H1 (cell line): ENCODE measurements at regions not wholly inside any gene's neighbourhood (a gene's known extent, or its start where the extent isn't known, plus 50 kb on each side); places are given as distances from the start of the nearest gene placed in this dataset.
A peak's percentile ranks its signal among the peaks of the same experiment; 100 is the strongest.

Source experiments
- CTCF ChIA-PET: fragments of 300-600 bp; sonication (Branson Sonifier 250); formaldehyde crosslinking; loops from one replicate; lab custom pipeline; 2021; ENCODE audit not compliant: partially characterized antibody; lab: Charles Lee
- POLR2A ChIA-PET: fragments of 300-600 bp; sonication (Branson Sonifier 250); formaldehyde crosslinking; loops from one replicate; lab custom pipeline; 2021; ENCODE audit warnings: inconsistent platforms; ENCODE audit not compliant: partially characterized antibody; lab: Charles Lee
- DNase-seq, 2 experiments: peaks; one replicate each; pipeline versions ENCODE4 v3.0.0 to v3.0.0-alpha.2; 2010 to 2022; ENCODE audit warnings: low spot score in 2 of 2, low read depth in 1 of 2, mixed read lengths in 1 of 2
- FAIRE-seq: peaks from 2 replicates; lab custom pipeline; 2011; peaks lifted over from hg19 to GRCh38; lab: Jason Lieb, UNC
- H2AFZ ChIP-seq: 2 replicates; pipeline ENCODE4 v1.8.1; 2012; ENCODE audit warnings: low read length, inconsistent platforms
- H2AK5ac ChIP-seq: 2 replicates; pipeline ENCODE4 v1.6.1; 2013; ENCODE audit warnings: low read depth, low read length
- H2BK120ac ChIP-seq: replicated peaks from 2 replicates; pipeline ENCODE3; 2013; ENCODE audit warnings: low read depth, low read length, inconsistent platforms
- H2BK12ac ChIP-seq: 2 replicates; pipeline ENCODE4 v1.6.1; 2013; ENCODE audit warnings: low read depth, low read length
- H2BK15ac ChIP-seq: 2 replicates; pipeline ENCODE4 v1.6.1; 2013; ENCODE audit warnings: low read length
- H2BK20ac ChIP-seq: 2 replicates; pipeline ENCODE4 v1.6.1; 2013; ENCODE audit warnings: low read length
- H2BK5ac ChIP-seq: 2 replicates; pipeline ENCODE4 v1.6.1; 2013; ENCODE audit warnings: low read depth, low read length
- H3K14ac ChIP-seq: 2 replicates; pipeline ENCODE4 v1.6.1; 2013; ENCODE audit warnings: inconsistent platforms; ENCODE audit not compliant: insufficient read length
- H3K18ac ChIP-seq: 2 replicates; pipeline ENCODE4 v1.6.1; 2013; ENCODE audit warnings: low read length; ENCODE audit errors: extremely low read depth
- H3K23ac ChIP-seq: 2 replicates; pipeline ENCODE4 v1.6.1; 2013; ENCODE audit warnings: inconsistent platforms; ENCODE audit not compliant: insufficient read length
- H3K23me2 ChIP-seq: 2 replicates; pipeline ENCODE4 v1.6.1; 2013; ENCODE audit warnings: low read depth, low read length
- H3K27ac ChIP-seq: 2 replicates; pipeline ENCODE4 v1.6.1; 2011; ENCODE audit warnings: low read depth, low read length, inconsistent platforms
- H3K27me3 ChIP-seq, 4 experiments: replicated peaks in 1 of 4; 1 replicate in 1 of 4; 2 replicates in 3 of 4; pipeline versions ENCODE4 v1.6.1 to v1.8.1; 2011 to 2013; ENCODE audit warnings: low read length in 3 of 4, mild to moderate bottlenecking in 3 of 4, inconsistent platforms in 2 of 4, mixed read lengths in 2 of 4, moderate library complexity in 1 of 4; ENCODE audit not compliant: control insufficient read depth in 3 of 4, insufficient read depth in 3 of 4; ENCODE audit errors: extremely low read depth in 1 of 4
- H3K36me3 ChIP-seq, 4 experiments: 2 replicates each; pipeline versions ENCODE4 v1.6.1 to v1.8.1; 2011 to 2013; ENCODE audit warnings: mild to moderate bottlenecking in 4 of 4, low read length in 3 of 4, moderate library complexity in 2 of 4, control low read depth in 1 of 4, inconsistent platforms in 1 of 4; ENCODE audit not compliant: insufficient read depth in 4 of 4, control insufficient read depth in 2 of 4
- H3K4ac ChIP-seq: replicated peaks from 2 replicates; pipeline ENCODE3; 2013; ENCODE audit warnings: low read length, low read depth, mixed read lengths, inconsistent platforms; ENCODE audit not compliant: insufficient read length
- H3K4me1 ChIP-seq, 4 experiments: replicated peaks in 1 of 4; 1 replicate in 1 of 4; 2 replicates in 3 of 4; pipeline versions ENCODE4 v1.6.1 to v1.8.1; 2011 to 2013; ENCODE audit warnings: low read length in 3 of 4, inconsistent platforms in 2 of 4, mixed read lengths in 1 of 4; ENCODE audit not compliant: insufficient read depth in 4 of 4, control insufficient read depth in 3 of 4
- H3K4me2 ChIP-seq, 2 experiments: 2 replicates each; pipeline versions ENCODE4 v1.6.1 to v1.8.1; 2011 to 2013; ENCODE audit warnings: low read depth in 2 of 2, low read length in 2 of 2, control low read depth in 1 of 2, inconsistent platforms in 1 of 2, mild to moderate bottlenecking in 1 of 2; ENCODE audit not compliant: insufficient read depth in 1 of 2
- H3K4me3 ChIP-seq, 4 experiments: fragments of 200-600, 300-600 bp in 1 of 4; sonication (generic), shearing (Covaris generic), sonication (Bioruptor Twin) in 1 of 4; 2 replicates each; pipeline versions ENCODE4 v1.5.1 to v1.8.1; 2011 to 2016; ENCODE audit warnings: low read length in 4 of 4, low read depth in 3 of 4, control low read depth in 2 of 4, inconsistent platforms in 2 of 4, mild to moderate bottlenecking in 2 of 4, mixed read lengths in 1 of 4, moderate library complexity in 1 of 4; ENCODE audit not compliant: insufficient read depth in 2 of 4; ENCODE audit errors: extremely low read depth in 1 of 4
- H3K56ac ChIP-seq: replicated peaks from 2 replicates; pipeline ENCODE3; 2013; ENCODE audit warnings: low read depth, mild to moderate bottlenecking, mixed read lengths, low read length, inconsistent platforms; ENCODE audit not compliant: insufficient read length
- H3K79me1 ChIP-seq: 2 replicates; pipeline ENCODE4 v1.6.1; 2013; ENCODE audit warnings: low read depth, low read length, control low read depth
- H3K79me2 ChIP-seq, 2 experiments: 2 replicates each; pipeline versions ENCODE4 v1.6.1 to v1.8.1; 2012 to 2013; ENCODE audit warnings: low read length in 2 of 2, mild to moderate bottlenecking in 2 of 2, inconsistent platforms in 1 of 2; ENCODE audit not compliant: insufficient read depth in 2 of 2, control insufficient read depth in 1 of 2
- H3K9ac ChIP-seq, 4 experiments: replicated peaks in 1 of 4; 1 replicate in 1 of 4; 2 replicates in 3 of 4; pipeline versions ENCODE4 v1.6.1 to v1.8.1; 2011 to 2013; ENCODE audit warnings: low read depth in 3 of 4, low read length in 3 of 4, control low read depth in 2 of 4, mild to moderate bottlenecking in 2 of 4, moderate library complexity in 2 of 4, inconsistent platforms in 1 of 4; ENCODE audit errors: extremely low read depth in 1 of 4
- H3K9me3 ChIP-seq, 2 experiments: 2 replicates each; pipeline versions ENCODE4 v1.6.1 to v1.8.1; 2012 to 2013; ENCODE audit warnings: mild to moderate bottlenecking in 2 of 2, moderate library complexity in 2 of 2, control low read depth in 1 of 2, inconsistent platforms in 1 of 2, low read depth in 1 of 2, low read length in 1 of 2, mixed read lengths in 1 of 2; ENCODE audit not compliant: insufficient read depth in 2 of 2
- H4K20me1 ChIP-seq, 2 experiments: replicated peaks in 1 of 2; 2 replicates each; pipeline versions ENCODE3 to v1.8.1; 2011 to 2013; ENCODE audit warnings: inconsistent platforms in 2 of 2, low read length in 2 of 2, mild to moderate bottlenecking in 1 of 2; ENCODE audit not compliant: insufficient read depth in 2 of 2, control insufficient read depth in 1 of 2
- H4K5ac ChIP-seq: 2 replicates; pipeline ENCODE4 v1.6.1; 2013; ENCODE audit warnings: low read length, low read depth, mixed read lengths, inconsistent platforms; ENCODE audit not compliant: insufficient read length
- H4K8ac ChIP-seq: 2 replicates; pipeline ENCODE4 v1.8.0; 2013; ENCODE audit warnings: mild to moderate bottlenecking, moderate library complexity, low read length, inconsistent platforms; ENCODE audit not compliant: insufficient read depth; ENCODE audit errors: extremely low read depth
- H4K91ac ChIP-seq: replicated peaks from 2 replicates; pipeline ENCODE3; 2013; ENCODE audit warnings: low read length, mixed read lengths, inconsistent platforms; ENCODE audit not compliant: insufficient read length
- WGBS, 2 experiments: shearing (Covaris generic) in 1 of 2; methylation state at CpG; one replicate each; pipeline versions ENCODE4 v1.1.6 to v1.1.7; 2013 to 2015; ENCODE audit warnings: low lambda C conversion rate in 2 of 2, mixed read lengths in 2 of 2, inconsistent platforms in 1 of 2, low coverage in 1 of 2, missing lambda C conversion rate in 1 of 2; ENCODE audit not compliant: insufficient replicate concordance in 2 of 2, insufficient coverage in 1 of 2, insufficient read length in 1 of 2; ENCODE audit errors: extremely low coverage in 1 of 2, missing lambda C conversion rate in 1 of 2; 5-methylcytosine and 5-hydroxymethylcytosine counted together

DNA sequence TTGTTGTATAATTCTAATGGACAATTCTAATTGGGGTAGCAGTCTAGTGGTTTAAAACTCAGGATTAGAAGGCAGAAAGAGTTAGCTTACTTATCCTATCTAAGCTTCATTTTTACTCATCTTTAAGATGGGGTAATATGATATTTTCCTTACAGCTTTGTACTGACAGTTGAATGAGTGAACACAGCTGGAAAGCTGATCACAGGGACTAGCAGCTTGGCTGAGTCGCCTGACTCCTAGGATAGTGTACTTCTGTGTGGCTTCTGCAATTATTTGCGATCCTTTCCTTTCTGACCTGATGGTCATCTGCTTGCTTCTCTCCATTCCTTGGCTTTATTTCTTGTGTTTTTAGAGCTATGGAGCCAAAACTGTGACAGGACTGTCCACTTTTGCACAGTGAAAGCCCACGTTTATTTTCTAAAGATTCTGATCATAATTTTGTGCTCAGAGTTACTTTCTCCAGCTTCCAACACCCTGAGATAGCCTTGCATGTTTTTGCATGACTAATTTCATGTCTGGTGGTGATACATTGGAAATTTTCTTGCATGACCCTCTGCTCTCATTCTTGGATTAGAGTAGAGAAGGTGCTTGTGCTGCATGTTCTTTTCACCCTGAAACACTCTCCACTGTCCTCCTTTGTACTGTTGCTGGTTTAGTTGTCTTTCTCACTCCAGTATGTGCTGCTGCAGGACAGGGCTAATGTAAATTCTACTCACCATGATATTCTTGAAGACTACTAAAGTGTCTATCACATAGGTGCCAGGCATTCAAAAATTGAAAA, 377.0 kb upstream of the ATP2B1 start:
- no peak overlapping the region for H3K4ac ChIP-seq
- H3K4me3 ChIP-seq = no peak overlapping the region
- H3K27ac ChIP-seq = no peak overlapping the region
- H3K79me2 ChIP-seq = no peaks in the 10 kb centered on the region
- H4K20me1 ChIP-seq = no peaks in the 10 kb centered on the region
- H3K14ac ChIP-seq = peak overlapping the region; percentile 85
- no peak overlapping the region for H2BK20ac ChIP-seq
- H2AK5ac ChIP-seq = no peak overlapping the region
- H3K9me3 ChIP-seq = no peaks in the 10 kb centered on the region
- H3K23ac ChIP-seq = no peak overlapping the region
- H2BK120ac ChIP-seq = no peak overlapping the region
- no peaks in the 10 kb centered on the region for H3K4me1 ChIP-seq
- 95% methylated on average over 3 of the region's 3 CpGs; no CpG with 5 or more reads in 1 of the 2 experiments for WGBS, 2 experiments
- H4K5ac ChIP-seq = no peak overlapping the region
- H2BK12ac ChIP-seq = no peak overlapping the region
- H3K9ac ChIP-seq = no peak overlapping the region
- CTCF ChIA-PET = interaction anchor here (0.6 to 2.5 kb wide), 2 partner anchors 18 to 66 kb away, joined by 3 to 12 read pairs; no protein-coding TSS in a partner anchor
- H3K23me2 ChIP-seq = no peaks in the 10 kb centered on the region
- H2AFZ ChIP-seq = 0 out of 2 replicates have a peak overlapping the region, but pooled peaks have one; percentile 19
- FAIRE-seq (no peak), DNase-seq (no peak)
- no peak overlapping the region for H3K18ac ChIP-seq
- no peak overlapping the region for H3K56ac ChIP-seq
- no peak overlapping the region for H4K91ac ChIP-seq
- no peak overlapping the region for H2BK15ac ChIP-seq
- no peak overlapping the region for H2BK5ac ChIP-seq
- POLR2A ChIA-PET = no interaction called here
- no peaks in the 10 kb centered on the region for H3K79me1 ChIP-seq
- no peak overlapping the region for H3K4me2 ChIP-seq
- H3K36me3 ChIP-seq = no peaks in the 10 kb centered on the region
- H4K8ac ChIP-seq = no peak overlapping the region
- H3K27me3 ChIP-seq = no peaks in the 10 kb centered on the region
